ENCODE measurements at regions not wholly inside any gene's neighbourhood (a gene's known extent, or its start where the extent isn't known, plus 50 kb on each side); places are given as distances from the start of the nearest gene placed in this dataset.
A peak's percentile ranks its signal among the peaks of the same experiment; 100 is the strongest.

- H3K36me3 ChIP-seq (ENCODE audit: insufficient read depth, low read length) = no peaks in the 10 kb centered on the region
- no peaks in the 10 kb centered on the region for H3K9me3 ChIP-seq (ENCODE audit: insufficient read depth, low read depth, low read length)
- no peaks in the 10 kb centered on the region for H3F3A ChIP-seq (ENCODE audit: low read depth)
- no peaks in the 10 kb centered on the region for H3K27me3 ChIP-seq (ENCODE audit: insufficient read depth, low read length, poor library complexity, severe bottlenecking)
- no peaks in the 10 kb centered on the region for H3K9me2 ChIP-seq (replicated peaks; ENCODE audit: low read depth, low read length)
- H3K4me1 ChIP-seq (ENCODE audit: insufficient read depth, low read length, poor library complexity, severe bottlenecking) = peaks cover 4% of the 10 kb centered on the region
- no peak overlapping the region for H3K4me3 ChIP-seq (ENCODE audit: low read length, poor library complexity, severe bottlenecking)
- H3K4me2 ChIP-seq (ENCODE audit: low read depth, low read length, poor library complexity, severe bottlenecking) = no peak overlapping the region
- H4K20me1 ChIP-seq (ENCODE audit: insufficient read depth, low read length, poor library complexity, severe bottlenecking) = no peaks in the 10 kb centered on the region
- no peak for TF ChIP-seq CTCF (conservative IDR thresholded peaks at IDR 0.05; ENCODE audit: low read length)
- no peak for TF ChIP-seq EZH2phosphoT487 (IDR thresholded peaks at IDR 0.05; ENCODE audit: borderline replicate concordance)
- no peak overlapping the region for H3K9ac ChIP-seq (ENCODE audit: low read depth, low read length, poor library complexity, severe bottlenecking)
- no peaks in the 10 kb centered on the region for H3K79me2 ChIP-seq (ENCODE audit: insufficient read depth, low read length)
- H2AFZ ChIP-seq (ENCODE audit: low read length) = no peak overlapping the region
Measured at GRCh38 chrX:20529711-20530110, 263.0 kb upstream of the RPS6KA3 start.

GRCh38 chrX:20529301-20529700, 262.6 kb upstream of the RPS6KA3 start:
- no peak overlapping the region for H2AFZ ChIP-seq (ENCODE audit: low read length)
- TF ChIP-seq CTCF (conservative IDR thresholded peaks at IDR 0.05; ENCODE audit: low read length) = no peak
- no peak for TF ChIP-seq EZH2phosphoT487 (IDR thresholded peaks at IDR 0.05; ENCODE audit: borderline replicate concordance)
- no peaks in the 10 kb centered on the region for H3K27me3 ChIP-seq (ENCODE audit: insufficient read depth, low read length, poor library complexity, severe bottlenecking)
- no peaks in the 10 kb centered on the region for H3K9me3 ChIP-seq (ENCODE audit: insufficient read depth, low read depth, low read length)
- no peaks in the 10 kb centered on the region for H4K20me1 ChIP-seq (ENCODE audit: insufficient read depth, low read length, poor library complexity, severe bottlenecking)
- no peaks in the 10 kb centered on the region for H3F3A ChIP-seq (ENCODE audit: low read depth)
- no peak overlapping the region for H3K9ac ChIP-seq (ENCODE audit: low read depth, low read length, poor library complexity, severe bottlenecking)
- H3K4me1 ChIP-seq (ENCODE audit: insufficient read depth, low read length, poor library complexity, severe bottlenecking) = peaks cover 4% of the 10 kb centered on the region
- peak overlapping the region; percentile 31 for H3K4me2 ChIP-seq (ENCODE audit: low read depth, low read length, poor library complexity, severe bottlenecking)
- H3K9me2 ChIP-seq (replicated peaks; ENCODE audit: low read depth, low read length) = no peaks in the 10 kb centered on the region
- H3K4me3 ChIP-seq (ENCODE audit: low read length, poor library complexity, severe bottlenecking) = no peak overlapping the region
- H3K79me2 ChIP-seq (ENCODE audit: insufficient read depth, low read length) = no peaks in the 10 kb centered on the region
- no peaks in the 10 kb centered on the region for H3K36me3 ChIP-seq (ENCODE audit: insufficient read depth, low read length)

GRCh38 chrX:20527558-20528011, 260.9 kb upstream of the RPS6KA3 start:
- no peaks in the 10 kb centered on the region for H3K27me3 ChIP-seq (ENCODE audit: insufficient read depth, low read length, poor library complexity, severe bottlenecking)
- H2AFZ ChIP-seq (ENCODE audit: low read length) = no peak overlapping the region
- peak overlapping the region; percentile 61 for H3K4me2 ChIP-seq (ENCODE audit: low read depth, low read length, poor library complexity, severe bottlenecking)
- H3F3A ChIP-seq (ENCODE audit: low read depth) = no peaks in the 10 kb centered on the region
- no peaks in the 10 kb centered on the region for H4K20me1 ChIP-seq (ENCODE audit: insufficient read depth, low read length, poor library complexity, severe bottlenecking)
- TF ChIP-seq CTCF (conservative IDR thresholded peaks at IDR 0.05; ENCODE audit: low read length) (peak; percentile 51), EZH2phosphoT487 (IDR thresholded peaks at IDR 0.05; ENCODE audit: borderline replicate concordance) (no peak)
- H3K9me3 ChIP-seq (ENCODE audit: insufficient read depth, low read depth, low read length) = no peaks in the 10 kb centered on the region
- H3K9ac ChIP-seq (ENCODE audit: low read depth, low read length, poor library complexity, severe bottlenecking) = no peak overlapping the region
- H3K9me2 ChIP-seq (replicated peaks; ENCODE audit: low read depth, low read length) = no peaks in the 10 kb centered on the region
- H3K36me3 ChIP-seq (ENCODE audit: insufficient read depth, low read length) = no peaks in the 10 kb centered on the region
- H3K4me1 ChIP-seq (ENCODE audit: insufficient read depth, low read length, poor library complexity, severe bottlenecking) = peaks cover 4% of the 10 kb centered on the region
- no peaks in the 10 kb centered on the region for H3K79me2 ChIP-seq (ENCODE audit: insufficient read depth, low read length)
- H3K4me3 ChIP-seq (ENCODE audit: low read length, poor library complexity, severe bottlenecking) = peak overlapping the region; percentile 56
